H9 (cell line): ENCODE measurements at regions not wholly inside any gene's neighbourhood (a gene's known extent, or its start where the extent isn't known, plus 50 kb on each side); places are given as distances from the start of the nearest gene placed in this dataset.

Experiments
- DNase-seq: peaks from one replicate; pipeline ENCODE4 v3.0.0-alpha.2; 2017
- H2AFZ ChIP-seq: one replicate; pipeline ENCODE4 v1.6.1; 2013; ENCODE audit warnings: mild to moderate bottlenecking, low read length, control low read depth, moderate library complexity
- H2AK5ac ChIP-seq: 2 replicates; pipeline ENCODE4 v1.6.1; 2013; ENCODE audit warnings: low read length, control low read depth, mixed read lengths; ENCODE audit not compliant: insufficient read length
- H2BK120ac ChIP-seq: one replicate; pipeline ENCODE4 v1.6.1; 2013; ENCODE audit warnings: low read depth, mild to moderate bottlenecking, low read length, control low read depth, inconsistent platforms; ENCODE audit not compliant: poor library complexity, severe bottlenecking
- H2BK12ac ChIP-seq: 2 replicates; pipeline ENCODE4 v1.6.1; 2013; ENCODE audit warnings: low read length, control low read depth, mixed read lengths, low read depth; ENCODE audit not compliant: insufficient read length
- H2BK15ac ChIP-seq: 2 replicates; pipeline ENCODE4 v1.6.1; 2013; ENCODE audit warnings: low read depth, low read length, control low read depth
- H2BK20ac ChIP-seq: one replicate; pipeline ENCODE4 v1.6.1; 2013; ENCODE audit warnings: low read depth, mild to moderate bottlenecking, low read length, control low read depth, inconsistent platforms; ENCODE audit not compliant: poor library complexity, severe bottlenecking
- H2BK5ac ChIP-seq: 2 replicates; pipeline ENCODE4 v1.6.1; 2013; ENCODE audit warnings: low read length, control low read depth, mixed read lengths; ENCODE audit not compliant: insufficient read length
- H3K14ac ChIP-seq: 2 replicates; pipeline ENCODE4 v1.6.1; 2013; ENCODE audit warnings: low read length, control low read depth; ENCODE audit not compliant: insufficient read depth
- H3K18ac ChIP-seq: 2 replicates; pipeline ENCODE4 v1.6.1; 2013; ENCODE audit warnings: low read depth, mild to moderate bottlenecking, mixed read lengths, low read length, control low read depth; ENCODE audit not compliant: insufficient read length
- H3K23ac ChIP-seq: 2 replicates; pipeline ENCODE4 v1.6.1; 2013; ENCODE audit warnings: low read length, control low read depth, mixed read lengths, low read depth; ENCODE audit not compliant: insufficient read length
- H3K23me2 ChIP-seq: 2 replicates; pipeline ENCODE4 v1.6.1; 2013; ENCODE audit warnings: low read depth, mild to moderate bottlenecking, mixed read lengths, low read length, control low read depth; ENCODE audit not compliant: insufficient read length, poor library complexity, severe bottlenecking
- H3K27ac ChIP-seq: 2 replicates; pipeline ENCODE4 v1.5.1; 2013; ENCODE audit warnings: low read length, control low read depth, mixed read lengths, low read depth; ENCODE audit not compliant: insufficient read length
- H3K27me3 ChIP-seq: 2 replicates; pipeline ENCODE4 v1.6.1; 2013; ENCODE audit warnings: low read length, control low read depth, inconsistent platforms; ENCODE audit not compliant: insufficient read depth
- H3K4ac ChIP-seq: 2 replicates; pipeline ENCODE4 v1.6.1; 2013; ENCODE audit warnings: low read depth, mild to moderate bottlenecking, control low read depth, inconsistent platforms, low read length, moderate library complexity
- H3K4me1 ChIP-seq: 2 replicates; pipeline ENCODE4 v1.6.1; 2013; ENCODE audit warnings: low read length, control low read depth, inconsistent platforms; ENCODE audit not compliant: insufficient read depth
- H3K4me2 ChIP-seq: 2 replicates; pipeline ENCODE4 v1.6.1; 2013; ENCODE audit warnings: low read length, control low read depth, mixed read lengths; ENCODE audit not compliant: insufficient read length, insufficient read depth
- H3K56ac ChIP-seq: 2 replicates; pipeline ENCODE4 v1.6.1; 2013; ENCODE audit warnings: low read depth, mild to moderate bottlenecking, mixed read lengths, low read length, control low read depth; ENCODE audit not compliant: insufficient read length
- H3K79me1 ChIP-seq: 2 replicates; pipeline ENCODE4 v1.6.1; 2013; ENCODE audit warnings: low read depth, mild to moderate bottlenecking, moderate library complexity, low read length, control low read depth, inconsistent platforms; ENCODE audit not compliant: insufficient read depth, poor library complexity, severe bottlenecking
- H3K79me2 ChIP-seq: 2 replicates; pipeline ENCODE4 v1.6.1; 2013; ENCODE audit warnings: low read length, control low read depth, inconsistent platforms; ENCODE audit not compliant: insufficient read depth
- H3K9ac ChIP-seq: 2 replicates; pipeline ENCODE4 v1.6.1; 2013; ENCODE audit warnings: low read length, control low read depth, mixed read lengths; ENCODE audit not compliant: insufficient read length; ENCODE audit errors: extremely low read depth
- H3K9me3 ChIP-seq: one replicate; pipeline ENCODE4 v1.6.1; 2013; ENCODE audit warnings: low read depth, low read length, inconsistent platforms; ENCODE audit not compliant: control insufficient read depth
- H3T11ph ChIP-seq: one replicate; pipeline ENCODE4 v1.6.1; 2013; ENCODE audit warnings: mild to moderate bottlenecking, low read length, control low read depth, inconsistent platforms
- H4K20me1 ChIP-seq: one replicate; pipeline ENCODE4 v1.6.1; 2013; ENCODE audit not compliant: control insufficient read depth, insufficient read length, insufficient read depth
- H4K5ac ChIP-seq: 2 replicates; pipeline ENCODE4 v1.6.1; 2013; ENCODE audit warnings: low read depth, mild to moderate bottlenecking, mixed read lengths, low read length, control low read depth; ENCODE audit not compliant: insufficient read length
- H4K8ac ChIP-seq: replicated peaks from 2 replicates; pipeline ENCODE4 v1.6.1; 2013; ENCODE audit warnings: low read length, control low read depth, mixed read lengths, low read depth; ENCODE audit not compliant: insufficient read length
- H4K91ac ChIP-seq: 2 replicates; pipeline ENCODE4 v1.6.1; 2013; ENCODE audit warnings: low read depth, mild to moderate bottlenecking, moderate library complexity, mixed read lengths, low read length, control low read depth; ENCODE audit not compliant: insufficient read length
- H3K27ac Mint-ChIP-seq, 3 experiments: 2 replicates in 2 of 3; 3 replicates in 1 of 3; pipeline ENCODE4 v1.8.0; 2020 to 2021; ENCODE audit warnings: mixed read lengths in 3 of 3, mild to moderate bottlenecking in 1 of 3, moderate library complexity in 1 of 3
- H3K27me3 Mint-ChIP-seq: 2 replicates; pipeline ENCODE4 v1.8.0; 2021; ENCODE audit warnings: low read depth, mild to moderate bottlenecking, moderate library complexity, mixed read lengths
- H3K36me3 Mint-ChIP-seq, 3 experiments: 2 replicates in 2 of 3; 3 replicates in 1 of 3; pipeline ENCODE4 v1.8.0; 2020 to 2021; ENCODE audit warnings: low read depth in 3 of 3, mixed read lengths in 3 of 3; ENCODE audit not compliant: insufficient read depth in 1 of 3
- H3K4me1 Mint-ChIP-seq, 2 experiments: 2 replicates each; pipeline ENCODE4 v1.8.0; 2020; ENCODE audit warnings: mixed read lengths in 2 of 2
- H3K4me3 Mint-ChIP-seq, 2 experiments: 2 replicates in 1 of 2; 3 replicates in 1 of 2; pipeline ENCODE4 v1.8.0; 2020 to 2021; ENCODE audit warnings: mild to moderate bottlenecking in 2 of 2, mixed read lengths in 2 of 2, moderate library complexity in 1 of 2
- H3K9me3 Mint-ChIP-seq, 2 experiments: 2 replicates in 1 of 2; 3 replicates in 1 of 2; pipeline ENCODE4 v1.8.0; 2020; ENCODE audit warnings: mild to moderate bottlenecking in 2 of 2, mixed read lengths in 2 of 2, moderate library complexity in 1 of 2
- CTCF ChIP-seq: fragments of 200-600 bp; sonication (generic); conservative IDR thresholded peaks from 3 replicates; pipeline ENCODE4 v1.8.0; 2021; ENCODE audit warnings: antibody characterized with exemption, mild to moderate bottlenecking

DNA sequence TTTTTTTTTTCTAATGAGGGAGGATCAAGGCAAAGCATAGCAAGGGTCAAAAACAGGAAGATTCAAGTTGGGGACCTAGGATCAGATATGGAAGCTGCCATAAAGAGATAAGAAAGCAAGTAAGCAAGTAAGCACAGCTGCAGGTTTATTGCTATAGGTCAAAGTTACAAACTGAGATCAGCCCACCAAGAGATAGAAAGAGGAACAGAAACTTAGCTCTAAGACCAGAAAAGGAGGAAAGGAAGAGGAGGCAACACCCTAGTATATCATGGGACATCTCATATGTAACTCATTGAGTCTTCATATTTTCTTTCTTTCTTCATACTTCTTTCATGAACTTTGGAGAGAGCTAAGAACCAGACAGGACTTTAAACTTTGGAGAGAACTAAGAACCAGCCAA, 295.9 kb upstream of the CRIM1 start:
- Mint-ChIP-seq H3K27me3 (no peaks in the 10 kb centered on the region; the same call in 1 of the 2 replicates), H3K4me1 (peaks cover 4 to 19% of the 10 kb centered on the region in 2 experiments; a peak in 3 of 4 replicates), H3K9me3 (peaks cover 2 to 5% of the 10 kb centered on the region in 2 experiments; a peak in 3 of 5 replicates), H3K36me3 (no peaks in the 10 kb centered on the region), H3K27ac (peak overlapping the region in 1 of 3 experiments; percentile 32; a peak in 1 of 7 replicates), H3K4me3 (no peak overlapping the region)
- no peak for DNase-seq
- no peak for TF ChIP-seq CTCF
- Histone ChIP-seq H3K4ac (no peak overlapping the region), H3K56ac (no peak overlapping the region), H2BK20ac (no peak overlapping the region), H3K27me3 (no peaks in the 10 kb centered on the region), H3K18ac (no peak overlapping the region), H3K23ac (no peak overlapping the region), H4K91ac (no peak overlapping the region), H3K27ac (no peak overlapping the region), H4K20me1 (no peaks in the 10 kb centered on the region), H3K79me2 (no peaks in the 10 kb centered on the region), H2BK12ac (no peak overlapping the region), H2BK120ac (no peak overlapping the region), H2AK5ac (no peak overlapping the region), H3K79me1 (no peaks in the 10 kb centered on the region), H3K4me2 (no peak overlapping the region), H2BK5ac (no peak overlapping the region), H3T11ph (no peak overlapping the region), H3K14ac (no peak overlapping the region), H2BK15ac (no peak overlapping the region), H3K23me2 (no peaks in the 10 kb centered on the region), H4K5ac (no peak overlapping the region), H3K4me1 (no peaks in the 10 kb centered on the region), H4K8ac (no peak overlapping the region), H3K9ac (no peak overlapping the region), H2AFZ (no peak overlapping the region), H3K9me3 (no peaks in the 10 kb centered on the region)
